SK-N-SH treated with all-trans-retinoic acid at 6 μM for 48 hours (cell line): ENCODE measurements at regions not wholly inside any gene's neighbourhood (a gene's known extent, or its start where the extent isn't known, plus 50 kb on each side); places are given as distances from the start of the nearest gene placed in this dataset.

Source experiments
- ATAC-seq: fragments of 200-7000 bp; cut with Tn5 transposase; 3 replicates; pipeline ENCODE4 v1.9.1; 2020; ENCODE audit warnings: mild to moderate bottlenecking, moderate library complexity
- ARNTL ChIP-seq: fragments of 450-650 bp; formaldehyde crosslinking; IDR thresholded peaks from 2 replicates; pipeline ENCODE4 v1.5.0; 2020; ENCODE audit warnings: low read depth, mild to moderate bottlenecking, moderate library complexity, borderline replicate concordance
- BACH2 ChIP-seq: fragments of 250-450 bp; sonication (Bioruptor Pico); IDR thresholded peaks from 2 replicates; pipeline ENCODE4 v1.9.0; 2021; ENCODE audit warnings: mild to moderate bottlenecking, borderline replicate concordance
- ISL1 ChIP-seq: fragments of 250-450 bp; sonication (Bioruptor Pico); IDR thresholded peaks from 2 replicates; pipeline ENCODE4 v2.1.2; 2022; ENCODE audit warnings: mild to moderate bottlenecking, moderate library complexity
- PPARA ChIP-seq: fragments of 250-450 bp; sonication (Bioruptor Pico); IDR thresholded peaks from 2 replicates; pipeline ENCODE4 v1.5.0; 2020; ENCODE audit warnings: mild to moderate bottlenecking, borderline replicate concordance
- RARB ChIP-seq: fragments of 250-450 bp; sonication (Bioruptor Pico); IDR thresholded peaks from 2 replicates; pipeline ENCODE4 v1.8.0; 2021; ENCODE audit warnings: mild to moderate bottlenecking, moderate library complexity
- SNAI2 ChIP-seq: fragments of 250-450 bp; sonication (Bioruptor Pico); IDR thresholded peaks from 2 replicates; pipeline ENCODE4 v1.5.0; 2020; ENCODE audit warnings: mild to moderate bottlenecking, moderate library complexity
- TCF4 ChIP-seq: fragments of 250-450 bp; sonication (Bioruptor Pico); IDR thresholded peaks from 2 replicates; pipeline ENCODE4 v1.8.0; 2021; ENCODE audit warnings: mild to moderate bottlenecking, moderate library complexity, borderline replicate concordance
- ZFP3 ChIP-seq: fragments of 250-450 bp; sonication (Bioruptor Pico); IDR thresholded peaks from 2 replicates; pipeline ENCODE4 v1.5.0; 2020; ENCODE audit warnings: mild to moderate bottlenecking, moderate library complexity
- ZNF565 ChIP-seq: fragments of 450-650 bp; formaldehyde crosslinking; conservative IDR thresholded peaks from 2 replicates; pipeline ENCODE4 v1.5.0; 2020; ENCODE audit warnings: low read depth, mild to moderate bottlenecking, moderate library complexity
- ZNF70 ChIP-seq: fragments of 450-650 bp; formaldehyde crosslinking; IDR thresholded peaks from 2 replicates; pipeline ENCODE4 v1.5.0; 2020; ENCODE audit warnings: mild to moderate bottlenecking, moderate library complexity
- ZNF8 ChIP-seq: fragments of 450-650 bp; formaldehyde crosslinking; IDR thresholded peaks from 2 replicates; pipeline ENCODE4 v1.5.0; 2020; ENCODE audit warnings: mild to moderate bottlenecking, moderate library complexity
- TF ChIP-seq, protein P1 (sequence below): fragments of 250-450 bp; sonication (Bioruptor Pico); IDR thresholded peaks from 2 replicates; pipeline ENCODE4 v1.5.0; 2020; ENCODE audit warnings: mild to moderate bottlenecking, moderate library complexity
- TF ChIP-seq, protein P2 (sequence below): fragments of 250-450 bp; sonication (Bioruptor Pico); IDR thresholded peaks from 2 replicates; pipeline ENCODE4 v1.5.1; 2020; ENCODE audit warnings: low read depth, mild to moderate bottlenecking, moderate library complexity
- TF ChIP-seq, protein P3 (sequence below): fragments of 250-450 bp; sonication (Bioruptor Pico); IDR thresholded peaks from 2 replicates; pipeline ENCODE4 v1.8.0; 2020; ENCODE audit warnings: mild to moderate bottlenecking, moderate library complexity, borderline replicate concordance
- TF ChIP-seq, protein P4 (sequence below): fragments of 250-450 bp; sonication (Bioruptor Pico); IDR thresholded peaks from 2 replicates; pipeline ENCODE4 v1.5.1; 2021; ENCODE audit warnings: mild to moderate bottlenecking, moderate library complexity

DNA sequence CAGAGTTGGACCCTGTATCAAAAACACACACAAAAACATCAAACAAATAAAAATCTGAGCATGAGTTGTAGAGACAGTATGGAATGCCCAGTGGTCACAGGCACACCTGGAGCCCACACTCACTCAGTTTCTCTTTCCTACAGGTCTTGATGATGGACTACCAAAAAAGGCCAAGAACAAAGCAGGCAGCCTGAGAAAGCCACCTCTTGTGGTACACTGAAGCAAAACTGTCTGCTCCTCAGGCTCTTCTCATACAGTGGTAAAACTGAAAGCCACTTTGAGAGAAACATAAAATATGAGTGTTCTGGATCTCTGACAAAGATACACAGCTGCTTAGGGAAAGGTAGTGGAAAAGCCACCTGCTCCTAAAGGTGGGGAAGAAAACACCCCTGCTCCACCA, 1206.9 kb downstream of the FSTL5 start:
- no peak for ATAC-seq
- no peak for TF ChIP-seq ISL1 (CRISPR knock-in tag)
- TF ChIP-seq, protein P1, sequence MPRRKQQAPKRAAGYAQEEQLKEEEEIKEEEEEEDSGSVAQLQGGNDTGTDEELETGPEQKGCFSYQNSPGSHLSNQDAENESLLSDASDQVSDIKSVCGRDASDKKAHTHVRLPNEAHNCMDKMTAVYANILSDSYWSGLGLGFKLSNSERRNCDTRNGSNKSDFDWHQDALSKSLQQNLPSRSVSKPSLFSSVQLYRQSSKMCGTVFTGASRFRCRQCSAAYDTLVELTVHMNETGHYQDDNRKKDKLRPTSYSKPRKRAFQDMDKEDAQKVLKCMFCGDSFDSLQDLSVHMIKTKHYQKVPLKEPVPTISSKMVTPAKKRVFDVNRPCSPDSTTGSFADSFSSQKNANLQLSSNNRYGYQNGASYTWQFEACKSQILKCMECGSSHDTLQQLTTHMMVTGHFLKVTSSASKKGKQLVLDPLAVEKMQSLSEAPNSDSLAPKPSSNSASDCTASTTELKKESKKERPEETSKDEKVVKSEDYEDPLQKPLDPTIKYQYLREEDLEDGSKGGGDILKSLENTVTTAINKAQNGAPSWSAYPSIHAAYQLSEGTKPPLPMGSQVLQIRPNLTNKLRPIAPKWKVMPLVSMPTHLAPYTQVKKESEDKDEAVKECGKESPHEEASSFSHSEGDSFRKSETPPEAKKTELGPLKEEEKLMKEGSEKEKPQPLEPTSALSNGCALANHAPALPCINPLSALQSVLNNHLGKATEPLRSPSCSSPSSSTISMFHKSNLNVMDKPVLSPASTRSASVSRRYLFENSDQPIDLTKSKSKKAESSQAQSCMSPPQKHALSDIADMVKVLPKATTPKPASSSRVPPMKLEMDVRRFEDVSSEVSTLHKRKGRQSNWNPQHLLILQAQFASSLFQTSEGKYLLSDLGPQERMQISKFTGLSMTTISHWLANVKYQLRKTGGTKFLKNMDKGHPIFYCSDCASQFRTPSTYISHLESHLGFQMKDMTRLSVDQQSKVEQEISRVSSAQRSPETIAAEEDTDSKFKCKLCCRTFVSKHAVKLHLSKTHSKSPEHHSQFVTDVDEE, result no peak
- no peak for TF ChIP-seq TCF4 (CRISPR knock-in tag)

DNA sequence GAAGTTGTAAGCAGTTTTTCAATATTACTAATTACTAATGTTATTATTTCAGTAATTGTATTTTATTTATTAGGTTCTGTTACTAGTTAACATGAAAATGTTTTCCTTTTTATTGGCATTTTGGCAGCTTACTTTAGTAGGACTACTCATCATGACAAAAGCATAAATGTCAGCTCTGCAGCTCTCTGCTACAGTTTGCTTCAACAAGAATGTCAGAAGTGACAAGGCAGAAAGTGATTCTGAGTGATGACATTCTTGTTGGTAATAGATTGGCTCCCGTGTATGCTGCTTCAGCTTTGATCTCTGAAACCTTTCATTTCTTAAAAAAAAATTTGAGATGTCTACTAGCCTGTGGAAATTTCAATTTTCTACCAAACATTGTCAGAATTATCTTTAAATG, 1193.9 kb downstream of the FSTL5 start:
- ATAC-seq, result no peak
- TF ChIP-seq, protein P2, sequence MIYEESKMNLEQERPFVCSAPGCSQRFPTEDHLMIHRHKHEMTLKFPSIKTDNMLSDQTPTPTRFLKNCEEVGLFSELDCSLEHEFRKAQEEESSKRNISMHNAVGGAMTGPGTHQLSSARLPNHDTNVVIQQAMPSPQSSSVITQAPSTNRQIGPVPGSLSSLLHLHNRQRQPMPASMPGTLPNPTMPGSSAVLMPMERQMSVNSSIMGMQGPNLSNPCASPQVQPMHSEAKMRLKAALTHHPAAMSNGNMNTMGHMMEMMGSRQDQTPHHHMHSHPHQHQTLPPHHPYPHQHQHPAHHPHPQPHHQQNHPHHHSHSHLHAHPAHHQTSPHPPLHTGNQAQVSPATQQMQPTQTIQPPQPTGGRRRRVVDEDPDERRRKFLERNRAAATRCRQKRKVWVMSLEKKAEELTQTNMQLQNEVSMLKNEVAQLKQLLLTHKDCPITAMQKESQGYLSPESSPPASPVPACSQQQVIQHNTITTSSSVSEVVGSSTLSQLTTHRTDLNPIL (CRISPR knock-in tag), result no peak
- TF ChIP-seq RARB (CRISPR knock-in tag), result no peak
- TF ChIP-seq, protein P3, sequence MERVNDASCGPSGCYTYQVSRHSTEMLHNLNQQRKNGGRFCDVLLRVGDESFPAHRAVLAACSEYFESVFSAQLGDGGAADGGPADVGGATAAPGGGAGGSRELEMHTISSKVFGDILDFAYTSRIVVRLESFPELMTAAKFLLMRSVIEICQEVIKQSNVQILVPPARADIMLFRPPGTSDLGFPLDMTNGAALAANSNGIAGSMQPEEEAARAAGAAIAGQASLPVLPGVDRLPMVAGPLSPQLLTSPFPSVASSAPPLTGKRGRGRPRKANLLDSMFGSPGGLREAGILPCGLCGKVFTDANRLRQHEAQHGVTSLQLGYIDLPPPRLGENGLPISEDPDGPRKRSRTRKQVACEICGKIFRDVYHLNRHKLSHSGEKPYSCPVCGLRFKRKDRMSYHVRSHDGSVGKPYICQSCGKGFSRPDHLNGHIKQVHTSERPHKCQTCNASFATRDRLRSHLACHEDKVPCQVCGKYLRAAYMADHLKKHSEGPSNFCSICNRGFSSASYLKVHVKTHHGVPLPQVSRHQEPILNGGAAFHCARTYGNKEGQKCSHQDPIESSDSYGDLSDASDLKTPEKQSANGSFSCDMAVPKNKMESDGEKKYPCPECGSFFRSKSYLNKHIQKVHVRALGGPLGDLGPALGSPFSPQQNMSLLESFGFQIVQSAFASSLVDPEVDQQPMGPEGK (CRISPR knock-in tag), result no peak
- no peak for TF ChIP-seq PPARA (CRISPR knock-in tag)
- no peak for TF ChIP-seq ZNF8 (CRISPR knock-in tag)
- TF ChIP-seq ZNF565 (CRISPR knock-in tag), result no peak
- no peak for TF ChIP-seq ZNF70 (CRISPR knock-in tag)
- no peak for TF ChIP-seq SNAI2 (CRISPR knock-in tag)
- TF ChIP-seq ARNTL (CRISPR knock-in tag), result no peak
- TF ChIP-seq, protein P4, sequence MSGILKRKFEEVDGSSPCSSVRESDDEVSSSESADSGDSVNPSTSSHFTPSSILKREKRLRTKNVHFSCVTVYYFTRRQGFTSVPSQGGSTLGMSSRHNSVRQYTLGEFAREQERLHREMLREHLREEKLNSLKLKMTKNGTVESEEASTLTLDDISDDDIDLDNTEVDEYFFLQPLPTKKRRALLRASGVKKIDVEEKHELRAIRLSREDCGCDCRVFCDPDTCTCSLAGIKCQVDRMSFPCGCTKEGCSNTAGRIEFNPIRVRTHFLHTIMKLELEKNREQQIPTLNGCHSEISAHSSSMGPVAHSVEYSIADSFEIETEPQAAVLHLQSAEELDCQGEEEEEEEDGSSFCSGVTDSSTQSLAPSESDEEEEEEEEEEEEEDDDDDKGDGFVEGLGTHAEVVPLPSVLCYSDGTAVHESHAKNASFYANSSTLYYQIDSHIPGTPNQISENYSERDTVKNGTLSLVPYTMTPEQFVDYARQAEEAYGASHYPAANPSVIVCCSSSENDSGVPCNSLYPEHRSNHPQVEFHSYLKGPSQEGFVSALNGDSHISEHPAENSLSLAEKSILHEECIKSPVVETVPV (CRISPR knock-in tag), result no peak
- TF ChIP-seq ZFP3 (CRISPR knock-in tag), result no peak
- TF ChIP-seq, protein P1, result no peak

DNA sequence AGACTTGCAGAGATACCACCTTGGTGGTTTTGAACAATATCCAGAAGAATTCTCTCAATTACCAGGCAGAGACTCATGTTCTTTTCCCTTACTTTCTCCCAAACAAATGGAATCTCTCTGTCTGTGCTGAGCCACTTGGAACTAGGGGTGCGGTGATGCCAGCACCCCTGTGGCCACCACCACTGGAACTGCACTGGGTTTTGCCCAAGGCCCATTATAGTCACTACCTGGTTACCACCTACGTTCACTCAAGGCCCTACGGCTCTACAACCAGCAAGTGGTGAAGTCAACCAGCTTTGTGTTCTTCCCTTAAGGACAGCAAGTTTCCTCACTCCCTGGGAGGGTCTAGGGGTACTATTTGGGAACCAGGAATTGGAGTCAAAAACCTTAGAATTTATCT, 1183.7 kb downstream of the FSTL5 start:
- ATAC-seq, result no peak
- TF ChIP-seq ZNF8 (CRISPR knock-in tag) (no peak), TCF4 (CRISPR knock-in tag) (no peak)

DNA sequence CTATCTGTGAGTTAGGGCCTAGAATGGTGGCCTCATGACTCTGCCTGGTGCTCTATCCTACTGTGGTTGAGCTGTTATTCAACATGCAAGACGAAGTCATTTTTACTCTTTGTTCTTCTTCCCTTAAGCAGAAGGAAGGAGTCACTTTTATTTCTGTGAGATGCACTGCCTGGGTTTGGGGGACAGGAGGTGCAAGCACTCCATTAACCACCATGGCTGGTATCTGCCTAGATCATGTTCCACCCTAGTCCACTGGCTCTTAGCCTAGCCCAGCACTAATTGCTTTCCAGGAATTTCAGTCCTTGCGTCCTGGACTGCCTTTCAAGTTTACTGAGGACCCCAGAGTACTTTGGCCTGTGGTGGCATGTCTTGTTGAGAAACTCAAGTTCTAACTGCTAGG, 1182.7 kb downstream of the FSTL5 start:
- no peak for ATAC-seq
- TF ChIP-seq ZFP3 (CRISPR knock-in tag), result no peak
- TF ChIP-seq, protein P1, result no peak
- no peak for TF ChIP-seq BACH2 (CRISPR knock-in tag)
- TF ChIP-seq ZNF70 (CRISPR knock-in tag), result no peak
- TF ChIP-seq, protein P3 (CRISPR knock-in tag), result no peak
